ENCODE measurements at regions not wholly inside any gene's neighbourhood (a gene's known extent, or its start where the extent isn't known, plus 50 kb on each side); places are given as distances from the start of the nearest gene placed in this dataset.

DNA sequence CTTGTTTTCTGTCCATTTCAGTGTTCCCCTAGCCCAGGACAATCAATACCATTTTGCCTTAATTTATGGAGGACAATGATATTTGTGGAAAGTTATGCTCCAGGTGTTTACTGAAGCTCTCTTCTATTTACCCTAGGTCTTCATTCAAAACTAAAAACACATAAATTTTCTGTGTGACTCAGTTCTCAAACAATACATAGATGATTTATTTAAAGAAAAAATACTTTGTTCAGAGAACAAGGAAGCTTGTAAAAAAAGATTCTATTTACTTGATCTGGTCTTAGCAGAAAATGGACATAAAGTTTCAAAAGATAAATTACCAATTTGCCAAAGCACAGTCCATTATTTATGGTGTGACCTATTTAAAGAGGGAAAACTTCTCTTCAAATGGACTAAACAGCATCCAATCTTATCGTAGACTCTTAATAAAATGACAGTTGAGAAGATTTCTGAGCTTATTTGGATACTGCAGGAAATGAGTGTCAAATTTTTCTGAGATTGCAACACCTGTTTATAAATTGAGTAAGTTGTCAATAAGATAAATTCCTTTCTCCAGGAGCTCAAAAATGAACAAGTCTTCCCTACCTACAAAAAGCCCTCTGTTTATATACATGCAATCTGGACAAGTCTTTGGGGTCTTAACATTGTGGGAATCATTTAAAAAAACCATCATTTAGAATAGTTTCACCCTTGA lies 627.2 kb downstream of the PSAT1 start:
- no peak for DNase-seq

- no peak for DNase-seq
Observed at GRCh38 chr9:78927099-78927940, 630.4 kb downstream of the PSAT1 start.

- DNase-seq: no peak
Observed at GRCh38 chr9:78928625-78929405, 631.9 kb downstream of the PSAT1 start.

- no peak for DNase-seq
Observed at GRCh38 chr9:78930281-78930680, 633.4 kb downstream of the PSAT1 start.

DNA sequence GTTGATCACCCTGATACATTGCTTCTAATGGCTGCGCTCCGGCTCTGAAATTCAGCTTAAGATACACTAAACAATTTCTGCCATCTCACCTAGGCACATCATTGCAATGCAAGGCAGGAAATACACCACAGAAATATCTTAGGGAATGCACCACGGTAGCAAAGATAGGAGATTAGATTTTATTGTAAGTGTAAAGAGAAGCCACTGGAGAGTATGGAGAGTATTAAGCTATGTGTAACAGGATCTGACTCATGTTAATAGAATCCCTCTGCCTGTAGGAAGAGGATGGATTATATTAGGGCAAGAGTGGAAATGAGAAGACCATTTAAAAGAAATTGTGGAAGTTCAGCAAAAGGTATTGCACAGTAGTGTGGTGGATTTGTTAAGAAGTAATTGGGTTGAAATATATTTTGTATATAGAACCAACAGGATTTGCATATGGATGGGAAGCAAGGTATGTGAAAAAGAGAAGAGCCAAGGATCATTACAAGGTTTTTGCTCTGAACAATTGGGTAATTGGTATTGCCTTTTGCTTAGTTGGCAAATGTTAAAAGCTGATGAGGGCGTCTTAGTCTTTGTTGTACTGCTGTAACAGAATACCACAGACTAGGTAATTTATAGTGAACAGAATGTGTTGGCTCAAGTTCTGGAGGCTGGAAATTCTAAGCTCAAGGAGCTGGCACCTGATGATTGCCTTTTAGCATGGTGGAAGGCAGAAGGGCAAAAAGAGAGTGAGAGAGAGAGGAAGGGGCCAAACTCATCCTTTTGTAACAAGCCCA lies 636.1 kb downstream of the PSAT1 start:
- no peak for DNase-seq

GRCh38 chr9:78934880-78935279 lies 636.9 kb upstream of the TLE4 start:
- no peak for DNase-seq

- DNase-seq: no peak
Observed at GRCh38 chr9:78938821-78939220, 632.9 kb upstream of the TLE4 start.

DNA sequence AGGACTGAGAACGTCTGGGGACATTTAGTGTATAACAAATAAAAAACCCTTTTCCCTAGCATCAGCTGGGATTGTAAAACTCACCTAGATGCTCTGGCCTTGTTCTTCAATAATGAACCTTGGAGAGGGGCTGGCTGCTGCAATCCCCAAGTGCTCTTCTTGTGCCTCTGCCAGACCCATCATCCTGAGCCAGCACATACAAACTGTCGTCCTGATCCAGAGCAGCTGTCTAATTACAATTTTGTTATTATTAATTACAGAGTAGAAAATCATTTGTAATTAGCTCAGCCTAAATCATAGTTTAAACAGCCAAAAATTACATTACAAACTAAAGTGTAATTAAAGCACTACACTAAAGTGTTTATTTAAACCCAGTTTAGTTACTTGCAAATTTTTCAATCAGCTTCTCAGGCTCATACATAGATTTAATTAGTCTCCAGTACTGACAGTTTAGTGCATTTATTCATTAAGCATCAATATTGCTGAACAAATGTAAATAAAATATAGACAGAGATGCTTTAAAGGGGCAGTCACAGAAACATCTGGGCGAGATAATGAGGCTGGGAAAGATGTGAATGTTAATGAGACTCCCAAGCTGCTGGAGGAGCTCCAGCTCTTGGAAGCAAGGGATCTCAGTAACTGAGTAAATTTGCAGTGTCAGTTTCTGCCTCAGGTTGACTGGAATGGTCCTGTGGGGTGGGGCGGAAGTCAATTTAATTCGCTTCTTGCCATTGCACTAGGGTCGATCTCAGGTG lies 632.3 kb upstream of the TLE4 start:
- DNase-seq: no peak

GRCh38 chr9:78940121-78940855 lies 631.5 kb upstream of the TLE4 start:
- DNase-seq: no peak

GRCh38 chr9:78954286-78954685 lies 617.5 kb upstream of the TLE4 start:
- DNase-seq: no peak

- no peak for DNase-seq
Observed at GRCh38 chr9:78958892-78959291, 612.9 kb upstream of the TLE4 start.

GRCh38 chr9:78962156-78962555 lies 609.6 kb upstream of the TLE4 start:
- DNase-seq: no peak

DNA sequence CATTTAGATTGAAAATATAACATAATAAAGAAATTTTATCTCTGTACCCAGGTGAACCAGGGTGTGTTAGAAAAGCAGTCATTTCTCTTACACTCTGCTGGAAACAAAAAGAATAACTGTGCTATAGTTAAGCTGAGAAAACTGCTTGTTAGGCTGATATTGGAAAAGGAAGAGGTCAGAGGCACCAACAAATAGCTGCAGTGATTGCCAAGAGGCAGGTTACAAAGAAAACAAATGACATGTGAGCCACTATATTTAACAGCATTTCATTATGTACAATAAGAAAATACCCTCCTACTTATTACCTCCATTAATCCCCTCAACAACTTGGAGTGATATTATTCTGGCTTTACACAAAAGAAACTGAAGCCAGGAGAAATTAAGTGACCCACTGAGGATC lies 607.9 kb upstream of the TLE4 start:
- DNase-seq: no peak

- DNase-seq: no peak
Observed at GRCh38 chr9:78967596-78968217, 604.1 kb upstream of the TLE4 start.

GRCh38 chr9:78970375-78970774 lies 601.4 kb upstream of the TLE4 start:
- no peak for DNase-seq

DNA sequence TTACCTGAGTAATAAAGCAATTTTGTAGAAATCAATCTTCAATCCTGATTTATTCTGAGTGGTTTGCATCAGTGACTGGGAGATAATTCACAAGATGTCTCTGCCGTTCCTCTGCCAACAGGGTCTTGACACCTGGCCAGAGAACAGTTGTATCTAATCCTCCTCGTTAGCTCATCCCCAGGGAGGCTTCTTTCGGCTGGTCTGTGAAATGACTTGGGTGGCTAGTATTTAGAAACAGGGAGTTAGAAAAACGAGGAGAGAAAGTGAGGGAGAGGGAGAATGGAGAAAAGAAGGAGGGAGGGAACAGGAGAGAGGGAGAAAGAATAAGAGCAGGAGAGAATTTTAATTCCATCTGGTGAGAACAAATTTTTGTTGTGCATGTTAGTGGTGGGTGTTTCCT lies 600.2 kb upstream of the TLE4 start:
- no peak for DNase-seq

- DNase-seq: no peak
Observed at GRCh38 chr9:78972303-78972999, 599.3 kb upstream of the TLE4 start.

DNA sequence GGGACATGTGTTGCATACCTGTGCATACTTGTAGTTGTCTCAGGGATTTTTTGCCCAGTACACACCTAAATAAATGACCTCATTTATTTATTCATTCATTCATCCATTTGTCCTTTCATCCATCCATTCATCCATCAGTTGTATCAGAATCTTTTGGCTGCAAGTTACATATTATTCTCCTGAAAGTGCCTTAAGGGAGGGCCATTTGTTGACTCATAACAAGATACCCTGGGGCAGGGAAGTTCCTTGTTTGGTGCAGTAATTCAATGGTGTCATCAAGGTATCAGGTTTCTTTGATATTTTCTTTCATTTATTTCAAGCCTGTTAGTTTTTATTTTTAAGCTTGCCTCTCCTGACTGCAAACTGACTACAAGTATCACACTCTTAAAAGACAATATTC lies 597.9 kb upstream of the TLE4 start:
- DNase-seq: no peak

DNA sequence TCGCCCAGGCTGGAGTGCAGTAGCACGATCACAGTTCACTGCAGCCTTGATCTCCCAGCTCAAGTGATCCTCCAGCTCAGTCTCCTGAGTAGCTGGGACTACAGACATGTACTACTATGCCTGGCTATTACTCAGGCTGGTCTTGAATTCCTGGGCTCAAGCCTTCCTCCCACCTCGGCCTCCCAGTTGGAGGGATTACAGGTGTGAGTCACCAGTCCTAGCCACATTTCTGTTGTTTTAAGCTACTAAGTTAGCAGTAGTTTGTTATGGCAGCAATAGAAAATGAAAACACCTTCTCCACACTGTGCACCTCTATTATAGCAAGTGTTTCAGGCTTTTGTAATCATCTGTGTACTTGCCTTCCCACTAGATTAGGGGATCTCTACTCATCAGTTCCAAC lies 588.9 kb upstream of the TLE4 start:
- DNase-seq: no peak

DNA sequence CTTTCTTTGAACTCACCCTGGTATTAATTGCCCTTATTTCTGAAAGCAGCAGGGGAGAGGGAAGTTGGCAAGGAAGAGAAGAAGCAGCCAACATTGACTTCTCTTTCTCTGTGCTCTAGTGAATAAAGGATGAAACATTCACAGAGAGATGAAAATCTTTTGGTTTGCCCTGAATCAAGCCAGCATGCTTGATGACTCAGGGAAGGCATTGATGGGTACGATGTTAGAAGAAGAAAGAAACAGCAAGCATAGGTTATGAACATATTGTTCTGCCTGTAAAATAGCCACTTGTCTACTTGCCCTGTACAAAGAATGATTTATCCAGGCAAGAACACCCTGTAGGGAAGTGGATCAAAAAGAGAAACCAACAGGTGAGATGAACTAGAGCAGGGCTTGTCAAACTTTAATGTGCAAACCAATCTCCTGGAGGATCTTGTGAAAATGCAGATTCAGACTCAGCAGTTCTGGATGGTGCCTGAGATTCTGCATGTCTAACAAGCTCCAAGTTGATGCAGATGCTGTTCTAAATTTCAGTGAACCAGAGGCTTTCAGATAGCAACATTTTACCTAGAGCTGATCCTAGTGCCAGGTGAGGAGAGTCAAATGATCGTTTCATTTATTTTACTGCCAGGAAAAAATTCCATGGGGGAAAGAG lies 586.6 kb upstream of the TLE4 start:
- DNase-seq: no peak
